Neural cell (in vitro differentiated cells): ENCODE measurements at regions not wholly inside any gene's neighbourhood (a gene's known extent, or its start where the extent isn't known, plus 50 kb on each side); places are given as distances from the start of the nearest gene placed in this dataset.

Experiments
- H2AFZ ChIP-seq: fragments of 200-600, 300-800 bp; sonication (generic), shearing (Covaris generic); 2 replicates; pipeline ENCODE4 v1.6.0; 2014; ENCODE audit warnings: low read depth, mild to moderate bottlenecking, antibody characterized with exemption, low read length, moderate library complexity
- H3F3A ChIP-seq: fragments of 200-600 bp; shearing (Covaris generic); 2 replicates; pipeline ENCODE4 v1.6.1; 2016; ENCODE audit warnings: mild to moderate bottlenecking, moderate library complexity, mixed read lengths, antibody characterized with exemption, low read length; ENCODE audit not compliant: insufficient read depth, poor library complexity, severe bottlenecking
- H3K27ac ChIP-seq: fragments of 200-600, 300-800 bp; sonication (generic), shearing (Covaris generic); 2 replicates; pipeline ENCODE4 v1.5.1; 2014; ENCODE audit warnings: mild to moderate bottlenecking, low read length, moderate library complexity
- H3K27me3 ChIP-seq: fragments of 300-800, 200-600 bp; sonication (generic), shearing (Covaris generic); 2 replicates; pipeline ENCODE4 v1.6.0; 2014; ENCODE audit warnings: mild to moderate bottlenecking, low read depth, low read length, moderate library complexity; ENCODE audit not compliant: insufficient read depth
- H3K36me3 ChIP-seq: fragments of 300-800, 200-600 bp; sonication (generic), shearing (Covaris generic); 2 replicates; pipeline ENCODE4 v1.5.1; 2014; ENCODE audit warnings: mild to moderate bottlenecking, antibody characterized with exemption, low read length, moderate library complexity; ENCODE audit not compliant: insufficient read depth
- H3K4me2 ChIP-seq: fragments of 300-800, 200-600 bp; sonication (generic), shearing (Covaris generic); 2 replicates; pipeline ENCODE4 v1.6.0; 2014; ENCODE audit warnings: mild to moderate bottlenecking, low read length
- H3K4me3 ChIP-seq: fragments of 300-800, 200-600 bp; sonication (generic), shearing (Covaris generic); 2 replicates; pipeline ENCODE4 v1.5.1; 2014; ENCODE audit warnings: mild to moderate bottlenecking, low read length, moderate library complexity
- H3K79me2 ChIP-seq: fragments of 200-600 bp; shearing (Covaris generic); replicated peaks from 2 replicates; pipeline ENCODE4 v1.6.0; 2014; ENCODE audit warnings: mild to moderate bottlenecking, low read length, moderate library complexity; ENCODE audit not compliant: insufficient read depth
- H3K9ac ChIP-seq: fragments of 300-800, 200-600 bp; sonication (generic), shearing (Covaris generic); 2 replicates; pipeline ENCODE4 v1.6.1; 2016; ENCODE audit warnings: mild to moderate bottlenecking, low read length, mixed read lengths
- H3K9me2 ChIP-seq: fragments of 200-600 bp; shearing (Covaris generic); 2 replicates; pipeline ENCODE4 v1.6.1; 2016; ENCODE audit warnings: mild to moderate bottlenecking, low read length, mixed read lengths; ENCODE audit not compliant: insufficient read depth
- H3K9me3 ChIP-seq: fragments of 200-600, 300-800 bp; sonication (generic), shearing (Covaris generic); 2 replicates; pipeline ENCODE4 v1.6.1; 2016; ENCODE audit warnings: mild to moderate bottlenecking, mixed run types, low read length, moderate library complexity, mixed read lengths
- H4K20me1 ChIP-seq: fragments of 200-600 bp; shearing (Covaris generic); 2 replicates; pipeline ENCODE4 v1.6.1; 2016; ENCODE audit warnings: mild to moderate bottlenecking, mixed run types; ENCODE audit not compliant: insufficient read depth
- CTCF ChIP-seq: fragments of 450-650 bp; IDR thresholded peaks from 2 replicates; pipeline ENCODE4 v1.5.1; 2014; ENCODE audit warnings: antibody characterized with exemption, mild to moderate bottlenecking, moderate library complexity; ENCODE audit not compliant: poor library complexity, severe bottlenecking
- EP300 ChIP-seq: fragments of 450-650 bp; conservative IDR thresholded peaks from 2 replicates; pipeline ENCODE4 v1.6.1; 2014; ENCODE audit warnings: antibody characterized with exemption, mild to moderate bottlenecking, moderate library complexity; ENCODE audit not compliant: poor library complexity, severe bottlenecking
- EZH2 ChIP-seq: fragments of 200-600, 300-800 bp; shearing (Covaris generic), sonication (generic); IDR thresholded peaks from 2 replicates; pipeline ENCODE4 v1.6.1; 2014; ENCODE audit warnings: antibody characterized with exemption, low read length, borderline replicate concordance, mild to moderate bottlenecking; ENCODE audit not compliant: insufficient read depth, poor library complexity, severe bottlenecking
- MXI1 ChIP-seq: fragments of 450-650 bp; conservative IDR thresholded peaks from 2 replicates; pipeline ENCODE4 v1.6.1; 2014; ENCODE audit warnings: antibody characterized with exemption, mild to moderate bottlenecking; ENCODE audit not compliant: poor library complexity, severe bottlenecking
- POLR2AphosphoS5 ChIP-seq: IDR thresholded peaks from 2 replicates; pipeline ENCODE4 v1.6.1; 2012
- RAD21 ChIP-seq: fragments of 450-650 bp; conservative IDR thresholded peaks from 2 replicates; pipeline ENCODE4 v1.6.1; 2014; ENCODE audit warnings: antibody characterized with exemption, mild to moderate bottlenecking, moderate library complexity
- REST ChIP-seq: IDR thresholded peaks from 2 replicates; pipeline ENCODE4 v1.6.1; 2012; ENCODE audit warnings: borderline replicate concordance
- SMC3 ChIP-seq: fragments of 450-650 bp; conservative IDR thresholded peaks from 2 replicates; pipeline ENCODE4 v1.6.1; 2014; ENCODE audit warnings: antibody characterized with exemption, mild to moderate bottlenecking, moderate library complexity; ENCODE audit not compliant: poor library complexity
- TAF1 ChIP-seq: IDR thresholded peaks from 2 replicates; pipeline ENCODE4 v1.6.1; 2012; ENCODE audit warnings: low read depth

- H3F3A ChIP-seq = peaks cover 10% of the 10 kb centered on the region
- H3K36me3 ChIP-seq = no peaks in the 10 kb centered on the region
- no peaks in the 10 kb centered on the region for H3K9me2 ChIP-seq
- H4K20me1 ChIP-seq = no peaks in the 10 kb centered on the region
- no peaks in the 10 kb centered on the region for H3K9me3 ChIP-seq
- TF ChIP-seq CTCF = no peak
- TF ChIP-seq POLR2AphosphoS5 = no peak
- no peak for TF ChIP-seq REST
- no peak for TF ChIP-seq EP300
- TF ChIP-seq RAD21 = no peak
- TF ChIP-seq EZH2 = no peak
- no peak for TF ChIP-seq TAF1
- no peak for TF ChIP-seq MXI1
- TF ChIP-seq SMC3 = no peak
- H3K9ac ChIP-seq = no peak overlapping the region
- no peaks in the 10 kb centered on the region for H3K27me3 ChIP-seq
- no peak overlapping the region for H3K4me3 ChIP-seq
- H3K79me2 ChIP-seq = no peaks in the 10 kb centered on the region
- no peak overlapping the region for H3K4me2 ChIP-seq
- no peak overlapping the region for H2AFZ ChIP-seq
- no peak overlapping the region for H3K27ac ChIP-seq
Observed at GRCh38 chr5:58268268-58268667, 191.6 kb downstream of the PLK2 start.

- Histone ChIP-seq H3F3A (peaks cover 10% of the 10 kb centered on the region), H3K4me3 (peak overlapping the region; percentile 47), H3K9ac (peak overlapping the region; percentile 66), H3K36me3 (no peaks in the 10 kb centered on the region), H3K9me3 (no peaks in the 10 kb centered on the region), H3K27ac (peak overlapping the region; percentile 97), H4K20me1 (no peaks in the 10 kb centered on the region), H3K9me2 (no peaks in the 10 kb centered on the region), H2AFZ (peak overlapping the region; percentile 46), H3K4me2 (peak overlapping the region; percentile 64), H3K79me2 (no peaks in the 10 kb centered on the region), H3K27me3 (no peaks in the 10 kb centered on the region)
- TF ChIP-seq RAD21 = peak; percentile 54
- TF ChIP-seq MXI1 = no peak
- TF ChIP-seq CTCF = no peak
- peak; percentile 26 for TF ChIP-seq POLR2AphosphoS5
- no peak for TF ChIP-seq REST
- TF ChIP-seq SMC3 = peak; percentile 57
- TF ChIP-seq EP300 = peak; percentile 90
- no peak for TF ChIP-seq TAF1
- no peak for TF ChIP-seq EZH2
Observed at GRCh38 chr5:58266402-58266801, 193.5 kb downstream of the PLK2 start.
